Activated CD8-positive, alpha-beta memory T cell treated with anti-CD3 and anti-CD28 coated beads for 24 hours (primary cell): ENCODE measurements at regions not wholly inside any gene's neighbourhood (a gene's known extent, or its start where the extent isn't known, plus 50 kb on each side); places are given as distances from the start of the nearest gene placed in this dataset.

Source experiments
- DNase-seq: peaks from one replicate; pipeline ENCODE4 v3.0.0-alpha.2; 2020

- DNase-seq, result peak; percentile 17
These were observed 169.8 kb downstream of the ANKRD60 start for GRCh38 chr20:58058421-58059259.

DNA sequence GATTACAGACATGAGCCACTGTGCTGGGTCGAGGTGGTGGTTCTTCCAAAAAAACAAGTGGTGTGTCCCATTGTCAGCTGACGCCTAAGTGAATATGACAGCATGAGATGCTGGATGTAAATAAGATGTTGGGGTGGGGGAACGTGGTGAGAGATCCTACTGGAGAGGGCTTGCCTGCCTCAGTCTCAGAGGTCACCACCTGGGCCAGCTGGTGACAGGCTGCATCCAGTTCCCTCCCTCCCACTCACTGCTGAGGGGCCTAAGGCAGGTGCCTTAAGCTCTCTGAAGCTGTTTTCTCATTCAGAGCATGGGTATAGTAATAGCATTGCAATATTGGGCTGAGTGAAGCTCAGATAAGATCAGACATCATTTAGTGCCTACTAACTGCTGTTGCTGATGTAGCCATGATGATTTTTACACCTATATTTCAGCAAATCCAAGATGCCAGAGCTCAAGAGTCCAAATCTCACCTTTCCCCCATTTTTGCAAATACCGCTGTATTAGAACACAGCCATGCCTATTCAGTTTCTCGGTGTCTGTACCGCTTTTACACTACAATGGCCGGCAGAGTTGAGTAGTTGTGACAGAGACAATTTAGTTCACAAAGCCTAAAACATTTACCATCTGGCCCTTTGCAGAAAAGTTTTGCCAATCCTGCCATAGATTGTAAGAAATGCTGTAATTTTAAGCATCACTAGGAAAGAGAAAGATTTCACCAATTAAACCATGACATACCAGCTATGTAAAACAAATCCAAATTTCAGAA is 171.3 kb downstream of the ANKRD60 start:
- DNase-seq, result peak; percentile 13

DNA sequence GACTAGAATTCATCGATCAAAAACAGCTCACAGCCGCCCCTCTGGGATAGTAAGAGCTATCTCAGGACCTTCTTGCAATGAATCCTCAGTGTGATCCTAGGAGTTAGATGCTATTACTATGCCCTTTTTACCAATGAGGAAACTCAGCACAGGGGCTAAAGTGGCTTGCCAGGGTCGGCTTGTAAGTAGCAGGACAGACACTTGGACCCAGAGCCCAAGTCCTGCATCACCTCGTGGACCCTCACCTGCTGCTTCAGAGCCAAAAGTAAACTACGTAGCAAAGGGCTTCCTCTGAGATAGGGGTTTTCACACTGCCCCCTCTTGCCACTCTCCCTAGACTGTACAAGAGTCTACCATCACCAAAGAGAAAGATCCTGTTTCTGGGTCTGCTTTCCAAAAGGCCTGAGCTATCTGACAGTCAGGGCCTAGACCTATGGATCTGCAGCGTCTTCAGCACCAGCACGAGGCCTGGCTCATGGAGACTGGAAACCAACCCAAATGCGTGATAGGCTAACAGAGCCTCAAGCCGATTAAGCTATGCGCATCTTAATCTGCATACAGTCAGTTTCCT is 172.3 kb downstream of the ANKRD60 start:
- no peak for DNase-seq

GRCh38 chr20:58054780-58055373 is 173.6 kb downstream of the ANKRD60 start:
- peak; percentile 41 for DNase-seq

- no peak for DNase-seq
These were observed 174.2 kb downstream of the ANKRD60 start for GRCh38 chr20:58054082-58054779.

- no peak for DNase-seq
These were observed 174.9 kb downstream of the ANKRD60 start for GRCh38 chr20:58053391-58054055.

DNA sequence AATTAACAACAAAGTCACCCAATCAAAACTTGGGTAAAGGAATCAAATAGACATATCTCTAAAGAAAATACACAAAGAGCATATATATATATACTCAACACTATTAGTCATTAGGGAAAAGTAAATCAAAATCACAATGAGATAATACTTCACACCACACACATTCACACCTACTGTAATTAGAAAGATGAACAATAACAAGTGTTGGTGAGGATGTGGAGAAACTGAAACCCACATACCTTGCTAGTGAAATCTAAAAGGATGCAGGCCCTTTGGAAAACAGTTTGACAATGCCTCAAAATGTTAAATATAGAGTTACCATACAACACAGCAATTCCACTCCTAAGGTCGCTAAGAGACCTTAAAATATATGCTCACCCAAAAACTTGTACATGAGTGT is 177.1 kb downstream of the ANKRD60 start:
- no peak for DNase-seq

- DNase-seq, result peak; percentile 19
These were observed 180.3 kb downstream of the ANKRD60 start for GRCh38 chr20:58048096-58048702.

- DNase-seq, result no peak
These were observed 182.1 kb downstream of the ANKRD60 start for GRCh38 chr20:58046311-58046710.

- DNase-seq, result no peak
These were observed 182.9 kb downstream of the ANKRD60 start for GRCh38 chr20:58045579-58045978.

- no peak for DNase-seq
These were observed 183.4 kb downstream of the ANKRD60 start for GRCh38 chr20:58044931-58045555.

- no peak for DNase-seq
These were observed 184.2 kb downstream of the ANKRD60 start for GRCh38 chr20:58044286-58044685.

DNA sequence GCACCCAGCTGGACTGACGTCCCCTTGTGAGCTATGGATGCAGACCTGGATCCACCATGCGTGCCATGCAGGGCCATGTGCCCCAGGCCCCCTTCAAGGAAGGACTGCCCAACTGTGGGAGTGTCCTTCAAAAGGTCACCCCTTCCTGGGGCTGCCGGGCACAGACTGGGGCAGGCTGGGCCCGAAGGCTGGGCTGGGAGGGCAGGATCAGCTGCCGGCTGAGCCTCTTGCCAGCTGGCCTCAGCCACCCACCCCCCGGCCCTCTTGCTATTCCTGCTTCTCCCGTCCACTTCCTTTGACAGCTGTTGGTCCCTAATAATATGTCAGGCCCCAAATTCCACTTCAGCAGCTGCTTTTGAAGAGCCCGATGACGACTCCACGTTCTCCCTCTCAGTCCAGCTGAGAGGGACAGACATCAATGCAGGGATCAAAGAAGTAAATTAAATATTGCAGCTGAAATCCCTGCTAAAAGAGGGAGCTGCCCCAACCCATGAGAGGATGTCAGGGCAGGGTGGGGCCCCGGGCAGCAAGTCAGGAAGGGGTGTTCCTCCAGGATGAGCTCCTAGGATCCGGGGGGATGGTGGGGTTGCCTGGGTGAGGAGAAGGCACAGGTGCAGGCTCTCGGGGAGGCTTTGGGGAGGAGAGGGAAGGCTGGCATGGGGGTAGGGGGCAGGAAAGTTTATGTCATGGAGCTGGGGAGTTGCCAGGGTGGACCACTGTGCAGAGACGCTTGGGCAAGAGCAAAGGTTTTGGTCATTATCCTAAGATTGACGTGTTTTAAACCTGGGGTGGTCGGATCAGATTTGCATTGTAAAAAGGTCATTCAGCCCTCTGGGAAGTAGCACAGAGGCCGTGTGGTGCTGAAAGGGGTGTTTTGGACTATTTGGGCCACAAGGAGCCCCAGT is 185.0 kb downstream of the ANKRD60 start:
- DNase-seq, result no peak

DNA sequence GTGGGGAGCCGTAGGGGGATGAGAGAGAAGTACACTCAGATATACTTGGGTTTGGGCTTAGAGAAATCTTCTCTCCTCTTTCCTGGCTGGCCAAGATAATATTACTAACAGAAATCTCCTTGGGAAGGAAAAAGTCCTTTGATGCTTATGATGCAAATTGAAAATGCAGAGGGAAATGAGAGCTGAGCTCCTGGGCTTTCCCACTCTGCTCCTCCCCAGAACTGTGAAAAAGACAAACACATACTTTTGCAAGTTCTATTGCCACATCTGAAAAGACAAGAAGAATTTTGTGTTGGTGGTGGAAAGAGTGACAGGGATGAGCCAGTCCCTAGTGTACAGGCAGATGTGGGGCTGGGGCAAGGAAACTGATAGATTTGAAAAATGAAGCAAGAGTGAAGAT is 185.9 kb downstream of the ANKRD60 start:
- no peak for DNase-seq

DNA sequence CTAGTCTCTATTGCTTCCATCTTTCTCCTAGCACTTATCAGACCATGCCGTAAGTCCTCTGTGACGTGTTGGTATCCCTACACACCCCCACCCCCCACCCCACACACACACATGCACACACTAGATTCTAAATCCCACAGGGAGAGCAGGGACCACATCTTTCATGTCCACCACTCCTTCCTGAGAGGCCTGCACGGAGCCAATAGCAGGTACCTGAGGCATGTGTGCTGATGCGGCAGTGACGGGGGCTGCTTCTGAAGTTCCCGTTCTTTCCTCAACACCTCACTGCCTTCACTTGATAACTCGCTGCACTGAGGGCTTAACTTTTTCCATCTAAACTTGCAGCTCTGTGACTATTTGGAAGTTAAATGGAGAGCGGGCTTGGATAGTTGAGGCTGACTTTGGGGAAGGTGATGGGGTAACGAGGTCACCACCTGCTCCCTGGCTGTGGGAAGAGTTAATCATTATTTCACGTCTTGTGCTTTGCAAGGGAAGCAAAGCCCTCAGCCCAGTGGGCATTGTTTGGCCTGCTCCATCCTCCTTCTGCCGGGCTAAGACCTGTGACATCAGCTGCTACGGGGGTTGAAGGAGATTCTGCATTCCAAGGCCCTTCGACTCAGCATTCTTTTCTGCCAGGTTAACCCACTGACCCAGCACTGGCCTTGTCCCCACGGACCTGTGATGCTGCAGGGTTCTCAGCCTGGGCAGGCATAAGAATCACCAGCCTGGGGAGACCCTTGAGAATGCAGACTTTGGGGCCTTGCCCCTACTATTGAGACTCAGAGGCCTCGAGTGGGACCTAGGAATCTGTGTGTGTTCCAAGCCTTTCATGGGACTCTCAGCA is 187.8 kb downstream of the ANKRD60 start:
- DNase-seq, result no peak

- DNase-seq, result no peak
These were observed 189.0 kb downstream of the ANKRD60 start for GRCh38 chr20:58039274-58040092.

- DNase-seq, result no peak
These were observed 190.3 kb downstream of the ANKRD60 start for GRCh38 chr20:58038123-58038654.

DNA sequence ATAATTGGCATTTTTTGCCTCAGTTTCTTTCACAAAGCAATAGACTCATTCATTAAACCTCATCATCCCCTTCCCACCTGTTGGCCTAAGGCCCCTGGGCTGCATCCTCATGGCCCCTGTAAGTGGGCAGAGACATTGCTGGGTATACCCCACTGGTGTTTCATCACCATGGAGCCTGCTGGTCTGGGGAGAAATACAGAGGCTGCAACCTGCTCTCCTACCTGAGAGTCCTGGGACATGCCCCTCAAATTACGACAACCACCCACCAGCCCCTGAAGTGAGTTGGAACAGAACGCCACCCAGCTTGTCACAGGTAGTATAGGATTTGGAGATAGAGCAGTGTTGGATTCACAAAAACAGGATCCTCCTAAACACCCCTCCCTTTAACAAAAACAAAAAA is 190.8 kb downstream of the ANKRD60 start:
- DNase-seq, result no peak
